HCT116 (cell line): ENCODE measurements at regions not wholly inside any gene's neighbourhood (a gene's known extent, or its start where the extent isn't known, plus 50 kb on each side); places are given as distances from the start of the nearest gene placed in this dataset.

ENCODE experiments used
- ATAC-seq: fragments of 200-7000 bp; cut with Tn5 transposase; 2 replicates; pipeline ENCODE4 v1.9.1; 2020; ENCODE audit warnings: mild to moderate bottlenecking, moderate library complexity
- BruUV-seq: library from RNA; stranded (reverse); fragments of 400-500 nt; replicated peaks from 2 replicates; lab custom pipeline; 2021; lab: Mats Ljungman, UMichigan
- CTCF ChIA-PET: fragments of 300-600 bp; sonication (Branson Sonifier 250); formaldehyde crosslinking; loops from one replicate; lab custom pipeline; 2021; ENCODE audit warnings: antibody characterized with exemption; lab: Charles Lee
- POLR2A ChIA-PET: fragments of 300-600, 350-600 bp; sonication (Branson Sonifier 250); formaldehyde crosslinking; loops from one replicate; lab custom pipeline; 2021; ENCODE audit warnings: antibody characterized with exemption; lab: Charles Lee
- RAD21 ChIA-PET, 2 experiments: fragments of 300-600 bp; sonication (Branson Sonifier 250); formaldehyde crosslinking; loops; one replicate each; lab custom pipeline; 2023; ENCODE audit warnings: low total read pairs in 2 of 2; ENCODE audit not compliant: uncharacterized antibody in 2 of 2, unreplicated experiment in 2 of 2, low non-redundant PET in 1 of 2; lab: Charles Lee
- DNase-seq: peaks from one replicate; pipeline ENCODE4 v3.0.0-alpha.2; 2010; ENCODE audit warnings: low read depth, low spot score
- H2AFZ ChIP-seq: fragments of 200-600 bp; shearing (Covaris generic), sonication (generic); 2 replicates; pipeline ENCODE4 v1.6.1; 2017; ENCODE audit warnings: low read depth, mixed run types, mixed read lengths, antibody characterized with exemption, low read length; ENCODE audit not compliant: poor library complexity, severe bottlenecking
- H3K27ac ChIP-seq: 2 replicates; pipeline ENCODE4 v1.5.1; 2012; ENCODE audit warnings: low read depth, low read length
- H3K27me3 ChIP-seq: fragments of 200-600 bp; sonication (generic); 2 replicates; pipeline ENCODE4 v1.6.1; 2016; ENCODE audit warnings: mixed run types, low read length, mixed read lengths; ENCODE audit not compliant: insufficient read depth
- H3K36me3 ChIP-seq, 2 experiments: fragments of 200-500 bp in 1 of 2; fragments of 200-600 bp in 1 of 2; sonication (Bioruptor generic) in 1 of 2; sonication (generic) in 1 of 2; 2 replicates each; pipeline versions ENCODE4 v1.5.1 to v1.6.1; 2014 to 2016; ENCODE audit warnings: low read length in 2 of 2, inconsistent platforms in 1 of 2, mixed read lengths in 1 of 2, mixed run types in 1 of 2; ENCODE audit not compliant: insufficient read depth in 2 of 2, control insufficient read depth in 1 of 2
- H3K4me1 ChIP-seq, 2 experiments: fragments of 200-600 bp in 1 of 2; sonication (generic) in 1 of 2; 2 replicates each; pipeline versions ENCODE4 v1.5.1 to v1.6.1; 2012 to 2017; ENCODE audit warnings: low read length in 2 of 2, inconsistent platforms in 1 of 2, mild to moderate bottlenecking in 1 of 2, mixed read lengths in 1 of 2, mixed run types in 1 of 2, moderate library complexity in 1 of 2; ENCODE audit not compliant: insufficient read depth in 2 of 2, control insufficient read depth in 1 of 2
- H3K4me2 ChIP-seq: fragments of 200-600 bp; sonication (generic); 2 replicates; pipeline ENCODE4 v1.6.1; 2017; ENCODE audit warnings: mixed run types, low read length, mixed read lengths
- H3K4me3 ChIP-seq, 2 experiments: fragments of 200-600 bp in 1 of 2; sonication (generic) in 1 of 2; replicated peaks in 1 of 2; 2 replicates each; pipeline ENCODE4 v1.5.1; 2011 to 2016; ENCODE audit warnings: low read length in 2 of 2, control low read depth in 1 of 2, low read depth in 1 of 2, mild to moderate bottlenecking in 1 of 2, mixed read lengths in 1 of 2, mixed run types in 1 of 2
- H3K79me2 ChIP-seq: fragments of 200-600 bp; sonication (generic); 2 replicates; pipeline ENCODE4 v1.6.1; 2017; ENCODE audit warnings: mild to moderate bottlenecking, mixed run types, low read length, moderate library complexity, mixed read lengths; ENCODE audit not compliant: insufficient read depth
- H3K9ac ChIP-seq: fragments of 200-600 bp; sonication (generic); 2 replicates; pipeline ENCODE4 v1.6.1; 2016; ENCODE audit warnings: low read length, mixed read lengths
- H3K9me2 ChIP-seq: fragments of 200-600 bp; sonication (generic), shearing (Covaris generic); 2 replicates; pipeline ENCODE4 v1.6.1; 2017; ENCODE audit warnings: mixed run types, mild to moderate bottlenecking, moderate library complexity; ENCODE audit not compliant: insufficient read depth
- H3K9me3 ChIP-seq, 2 experiments: fragments of 200-500 bp in 1 of 2; fragments of 200-600 bp in 1 of 2; sonication (Bioruptor generic) in 1 of 2; sonication (generic) in 1 of 2; 2 replicates each; pipeline ENCODE4 v1.6.1; 2014 to 2017; ENCODE audit warnings: low read length in 2 of 2, mixed read lengths in 2 of 2, inconsistent platforms in 1 of 2, low read depth in 1 of 2, mild to moderate bottlenecking in 1 of 2, mixed run types in 1 of 2, moderate library complexity in 1 of 2; ENCODE audit not compliant: control insufficient read depth in 1 of 2, insufficient read depth in 1 of 2
- H4K20me1 ChIP-seq: fragments of 200-600 bp; sonication (generic), shearing (Covaris generic); 2 replicates; pipeline ENCODE4 v1.6.1; 2017; ENCODE audit warnings: mixed run types, mild to moderate bottlenecking, moderate library complexity; ENCODE audit not compliant: insufficient read depth
- ATF3 ChIP-seq: IDR thresholded peaks from 2 replicates; pipeline ENCODE4 v1.6.1; 2012
- CBX3 ChIP-seq: IDR thresholded peaks from 2 replicates; pipeline ENCODE4 v1.6.1; 2012; ENCODE audit warnings: low read depth
- CTCF ChIP-seq, 3 experiments: fragments of 200-600 bp in 1 of 3; sonication (generic) in 1 of 3; IDR thresholded peaks in 2 of 3; conservative IDR thresholded peaks in 1 of 3; 2 replicates each; pipeline ENCODE4 v1.5.1; 2012 to 2017; ENCODE audit warnings: low read depth in 2 of 3, low read length in 2 of 3, antibody characterized with exemption in 1 of 3, borderline replicate concordance in 1 of 3, control low read depth in 1 of 3, mild to moderate bottlenecking in 1 of 3, mixed read lengths in 1 of 3, mixed run types in 1 of 3, moderate library complexity in 1 of 3; ENCODE audit not compliant: insufficient read depth in 1 of 3
- EGR1 ChIP-seq: IDR thresholded peaks from 2 replicates; pipeline ENCODE4 v1.6.1; 2012; ENCODE audit warnings: low read depth
- EZH2phosphoT487 ChIP-seq: fragments of 200-600 bp; IDR thresholded peaks from 2 replicates; pipeline ENCODE4 v1.6.1; 2018; ENCODE audit warnings: antibody characterized with exemption, borderline replicate concordance
- FOSL1 ChIP-seq: IDR thresholded peaks from 2 replicates; pipeline ENCODE4 v1.6.1; 2012; ENCODE audit warnings: low read depth
- JUND ChIP-seq: IDR thresholded peaks from 2 replicates; pipeline ENCODE4 v1.6.1; 2012
- REST ChIP-seq: IDR thresholded peaks from 2 replicates; pipeline ENCODE4 v1.6.1; 2012; ENCODE audit warnings: low read depth
- SIN3A ChIP-seq: IDR thresholded peaks from 2 replicates; pipeline ENCODE4 v1.6.1; 2012; ENCODE audit warnings: low read depth
- ZNF274 ChIP-seq: fragments of 200-500 bp; sonication (Bioruptor generic); IDR thresholded peaks from 2 replicates; pipeline ENCODE4 v1.6.1; 2014; ENCODE audit warnings: mild to moderate bottlenecking, low read depth, low read length, inconsistent platforms
- intact Hi-C: fragments of 100-400 bp; cut with micrococcal nuclease; formaldehyde crosslinking; loops from 2 replicates; pipeline ENCODE4 v1.10.0; 2022

- intact Hi-C loops = no loop called here
- Histone ChIP-seq H4K20me1 (no peaks in the 10 kb centered on the region), H3K9me2 (no peaks in the 10 kb centered on the region), H3K27ac (no peak overlapping the region), H3K4me1 (no peaks in the 10 kb centered on the region), H3K4me3 (no peak overlapping the region), H3K27me3 (no peaks in the 10 kb centered on the region), H3K36me3 (no peaks in the 10 kb centered on the region), H2AFZ (no peak overlapping the region), H3K9ac (no peak overlapping the region), H3K79me2 (no peaks in the 10 kb centered on the region), H3K9me3 (no peaks in the 10 kb centered on the region), H3K4me2 (no peak overlapping the region)
- POLR2A ChIA-PET = no interaction called here
- CTCF ChIA-PET = interaction anchor here (2.3 kb wide), 1 partner anchor 11 kb away, joined by 6 read pairs; no protein-coding TSS in a partner anchor
- RAD21 ChIA-PET = no interaction called here
- DNase-seq (no peak), ATAC-seq (no peak)
- TF ChIP-seq FOSL1 = no peak
- TF ChIP-seq JUND = no peak
- TF ChIP-seq ATF3 = no peak
- TF ChIP-seq CTCF (IDR thresholded peaks at IDR 0.05 in 2 of 3, conservative IDR thresholded peaks at IDR 0.05 in 1 of 3; ENCODE audit: borderline replicate concordance in 1 of 3, insufficient read depth in 1 of 3, low read depth in 2 of 3, low read length in 2 of 3) = no peak
- no peak for TF ChIP-seq EGR1
- no TSS peak for BruUV-seq
Observed at GRCh38 chr2:139909136-139909535, 1128.9 kb upstream of the NXPH2 start.

GRCh38 chr2:139905624-139906023 is 1125.4 kb upstream of the NXPH2 start:
- H3K79me2 ChIP-seq = no peaks in the 10 kb centered on the region
- no peaks in the 10 kb centered on the region for H4K20me1 ChIP-seq
- H3K9ac ChIP-seq = no peak overlapping the region
- no peak overlapping the region for H2AFZ ChIP-seq
- H3K27me3 ChIP-seq = no peaks in the 10 kb centered on the region
- intact Hi-C loops = no loop called here
- CTCF ChIA-PET = no interaction called here
- no peak overlapping the region for H3K4me3 ChIP-seq
- DNase-seq (no peak), ATAC-seq (no peak)
- no TSS peak for BruUV-seq
- H3K36me3 ChIP-seq = no peaks in the 10 kb centered on the region
- H3K4me2 ChIP-seq = no peak overlapping the region
- no peaks in the 10 kb centered on the region for H3K4me1 ChIP-seq
- POLR2A ChIA-PET = no interaction called here
- H3K9me3 ChIP-seq = no peaks in the 10 kb centered on the region
- H3K9me2 ChIP-seq = no peaks in the 10 kb centered on the region
- H3K27ac ChIP-seq = no peak overlapping the region
- RAD21 ChIA-PET = no interaction called here
- no peak for TF ChIP-seq CBX3
- no peak for TF ChIP-seq SIN3A
- TF ChIP-seq REST = no peak
- TF ChIP-seq CTCF (IDR thresholded peaks at IDR 0.05 in 2 of 3, conservative IDR thresholded peaks at IDR 0.05 in 1 of 3; ENCODE audit: borderline replicate concordance in 1 of 3, insufficient read depth in 1 of 3, low read depth in 2 of 3, low read length in 2 of 3) = no peak
- no peak for TF ChIP-seq ZNF274
- no peak for TF ChIP-seq EZH2phosphoT487
